Femur (tissue), 1 donor: ENCODE measurements at regions not wholly inside any gene's neighbourhood (a gene's known extent, or its start where the extent isn't known, plus 50 kb on each side); places are given as distances from the start of the nearest gene placed in this dataset.
A peak's percentile ranks its signal among the peaks of the same experiment; 100 is the strongest.

ENCODE experiments used
- DNase-seq: peaks from one replicate; pipeline ENCODE4 v3.0.0-alpha.2; 2017

DNA sequence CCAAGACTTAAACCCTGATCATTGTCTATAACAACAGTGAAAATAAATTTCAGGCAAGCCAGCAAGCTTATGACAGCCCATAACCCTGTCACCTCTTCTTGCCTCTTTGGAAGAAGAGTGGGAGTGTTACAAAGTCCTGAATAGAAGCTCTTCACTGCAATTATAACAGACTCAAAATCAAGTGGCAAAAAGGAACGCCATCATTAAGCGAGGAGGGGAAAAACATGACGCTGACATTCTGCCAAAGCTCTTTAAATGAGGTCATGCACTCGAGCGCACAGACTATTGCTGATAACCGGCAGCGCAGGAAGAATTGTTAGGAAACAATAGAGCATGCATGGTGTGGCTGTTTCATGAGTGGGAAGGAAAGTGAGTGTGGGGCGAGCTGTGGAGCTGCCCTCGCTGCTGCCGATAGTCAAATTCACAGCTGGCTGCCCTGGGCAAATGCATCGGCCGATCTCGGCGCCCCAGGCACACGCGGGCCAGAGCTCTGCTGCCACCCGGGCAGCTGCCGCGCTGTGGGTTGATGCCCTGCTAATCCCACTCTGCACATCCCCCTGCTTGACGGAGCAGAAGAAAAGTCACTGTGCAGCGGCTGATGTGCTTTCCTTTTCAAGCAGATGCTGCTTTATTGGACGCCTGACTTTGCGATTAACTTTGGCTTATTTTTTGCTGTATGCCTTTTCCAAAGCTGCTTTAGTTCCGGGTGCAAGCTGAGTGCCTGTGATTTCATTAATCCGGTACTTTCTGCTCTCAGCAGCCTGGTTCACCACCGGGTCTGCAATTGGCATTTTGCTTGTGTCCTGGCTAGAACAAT is 102.4 kb upstream of the ST6GALNAC5 start:
- DNase-seq = peak; percentile 22

- DNase-seq = no peak
These were observed 100.9 kb upstream of the ST6GALNAC5 start for GRCh38 chr1:76766381-76766780.

- DNase-seq = no peak
These were observed 97.4 kb upstream of the ST6GALNAC5 start for GRCh38 chr1:76769911-76770310.

- no peak for DNase-seq
These were observed 96.3 kb upstream of the ST6GALNAC5 start for GRCh38 chr1:76770979-76771378.

GRCh38 chr1:76781447-76781846 is 85.8 kb upstream of the ST6GALNAC5 start:
- no peak for DNase-seq

GRCh38 chr1:76782809-76783208 is 84.5 kb upstream of the ST6GALNAC5 start:
- DNase-seq = no peak

DNA sequence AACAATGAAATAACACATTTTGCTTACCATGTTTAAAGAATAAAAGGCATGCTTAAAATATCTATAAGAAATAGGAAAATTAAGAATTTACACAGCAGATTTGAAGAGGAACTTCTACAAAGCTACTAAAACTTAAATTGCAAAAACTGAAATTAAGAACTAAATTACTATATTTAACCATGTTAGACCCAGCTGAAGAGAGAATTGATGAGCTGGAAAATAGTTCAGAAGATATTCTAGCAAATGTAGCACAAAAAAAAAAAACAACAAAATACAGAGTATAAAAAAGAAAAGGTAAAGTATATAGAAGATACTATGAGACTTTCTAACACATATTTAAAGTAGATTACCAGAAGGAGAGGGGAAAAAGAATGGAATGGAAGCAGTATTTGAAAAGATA is 82.8 kb upstream of the ST6GALNAC5 start:
- no peak for DNase-seq

- DNase-seq = no peak
These were observed 81.1 kb upstream of the ST6GALNAC5 start for GRCh38 chr1:76786222-76786621.

DNA sequence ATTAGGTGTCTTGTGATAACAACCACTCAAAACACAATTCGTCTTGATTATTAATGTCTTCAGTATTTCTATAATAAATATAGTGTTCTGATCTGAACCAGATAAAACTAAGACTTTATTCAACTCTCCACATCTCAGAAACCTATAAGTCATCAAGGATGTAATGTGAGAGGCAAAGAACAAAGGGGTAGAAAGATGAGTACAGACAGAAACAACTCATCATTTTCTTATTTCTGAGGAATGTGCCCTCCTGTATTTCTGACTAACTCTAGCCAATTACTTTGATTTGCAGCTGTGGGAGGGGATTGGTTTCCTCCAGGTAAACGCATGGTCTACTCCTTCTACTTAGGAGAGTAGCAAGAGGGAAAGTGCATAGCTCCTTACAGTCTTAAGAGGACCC is 73.7 kb upstream of the ST6GALNAC5 start:
- no peak for DNase-seq

- DNase-seq = no peak
These were observed 67.6 kb upstream of the ST6GALNAC5 start for GRCh38 chr1:76799700-76800099.

- no peak for DNase-seq
These were observed 65.2 kb upstream of the ST6GALNAC5 start for GRCh38 chr1:76802094-76802493.

DNA sequence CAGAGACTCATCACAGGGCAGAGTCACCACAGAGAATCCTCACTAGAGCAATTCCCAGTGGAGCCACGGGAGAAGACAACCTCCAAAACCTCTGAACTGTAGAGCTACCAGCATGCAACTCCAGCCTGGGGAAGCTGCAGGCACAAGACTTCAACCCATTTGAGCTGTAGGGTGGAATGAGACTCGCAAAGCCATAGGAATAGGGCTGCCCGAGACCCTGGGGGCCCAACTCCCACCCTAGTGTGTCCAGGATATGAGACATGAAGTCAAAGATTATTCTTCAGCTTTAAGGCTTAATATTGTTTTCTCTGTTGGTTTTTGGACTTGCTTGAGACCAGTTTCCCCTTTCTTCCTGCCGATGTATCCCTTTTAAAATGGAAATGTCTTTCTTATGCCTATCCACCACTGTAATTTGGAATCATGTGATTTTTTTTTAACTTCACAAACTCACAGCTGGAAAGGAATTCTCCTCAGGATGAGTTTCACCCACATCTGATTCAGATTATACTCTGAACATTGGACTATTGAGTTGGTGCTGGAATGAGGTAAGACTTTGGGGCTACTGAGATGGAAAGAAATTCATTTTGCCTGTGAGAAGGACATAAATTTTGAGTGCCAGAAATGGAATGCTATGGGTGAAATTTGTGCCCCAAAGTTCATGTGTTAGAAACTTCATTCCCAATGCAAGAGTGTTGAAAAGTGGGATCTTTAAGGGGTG is 59.6 kb upstream of the ST6GALNAC5 start:
- DNase-seq = no peak
